ENCODE measurements at regions not wholly inside any gene's neighbourhood (a gene's known extent, or its start where the extent isn't known, plus 50 kb on each side); places are given as distances from the start of the nearest gene placed in this dataset.

GRCh38 chr19:30854207-30854606, 482.0 kb downstream of the ZNF536 start:
- TF ChIP-seq PKNOX1 (IDR thresholded peaks at IDR 0.05) (no peak), ARNT (IDR thresholded peaks at IDR 0.05) (no peak)

All from HEK293T (cell line).